ENCODE measurements at regions not wholly inside any gene's neighbourhood (a gene's known extent, or its start where the extent isn't known, plus 50 kb on each side); places are given as distances from the start of the nearest gene placed in this dataset.

DNA sequence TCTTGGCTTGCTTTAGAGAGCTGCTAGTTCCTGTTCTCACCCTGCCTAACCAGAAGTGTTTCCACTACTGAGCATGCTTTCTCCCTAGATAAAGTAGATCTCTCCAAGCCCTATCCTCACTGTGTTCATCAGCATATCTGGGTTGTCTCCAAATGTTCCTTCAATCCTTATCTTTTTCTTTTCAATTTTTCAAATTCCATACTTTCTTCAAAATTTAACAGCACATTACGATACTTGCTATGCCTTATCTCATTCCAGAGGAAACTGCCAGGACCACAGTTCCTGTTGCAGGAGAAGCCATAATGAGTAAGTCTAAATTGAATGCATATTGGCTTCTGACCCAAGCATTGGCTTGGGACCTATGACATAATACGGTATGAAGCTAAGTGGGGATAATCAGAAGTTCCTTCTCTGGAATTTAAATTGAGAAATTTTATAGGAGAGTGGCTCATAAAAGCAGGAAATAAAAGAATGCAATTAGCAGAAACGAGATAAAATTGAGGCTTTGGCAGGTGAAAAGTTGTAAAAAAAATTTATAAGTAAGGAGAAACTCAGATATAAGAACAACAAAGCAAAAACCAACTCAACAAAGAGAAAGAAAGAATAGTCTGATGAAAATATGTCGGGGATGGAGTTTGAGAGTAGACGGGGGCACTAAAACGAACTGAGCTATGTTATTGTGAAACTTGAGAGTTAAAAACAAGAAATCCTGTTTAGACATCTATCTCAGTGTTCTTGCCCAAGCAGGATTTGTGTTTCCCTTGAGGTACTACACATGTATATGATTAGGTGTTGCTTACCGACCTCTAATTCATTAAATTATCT is 631.7 kb upstream of the CCDC54 start:
- Histone ChIP-seq H3K9me3 (no peaks in the 10 kb centered on the region), H3K36me3 (no peaks in the 10 kb centered on the region), H3K4me1 (ENCODE audit: control insufficient read depth in 1 of 2, low read depth in 2 of 2) (peaks cover 0 to 3% of the 10 kb centered on the region in 2 donors), H3K27me3 (replicated peaks; ENCODE audit: insufficient read depth) (no peaks in the 10 kb centered on the region), H3K27ac (no peak overlapping the region), H3K4me3 (no peak overlapping the region)
- TF ChIP-seq, protein P1, sequence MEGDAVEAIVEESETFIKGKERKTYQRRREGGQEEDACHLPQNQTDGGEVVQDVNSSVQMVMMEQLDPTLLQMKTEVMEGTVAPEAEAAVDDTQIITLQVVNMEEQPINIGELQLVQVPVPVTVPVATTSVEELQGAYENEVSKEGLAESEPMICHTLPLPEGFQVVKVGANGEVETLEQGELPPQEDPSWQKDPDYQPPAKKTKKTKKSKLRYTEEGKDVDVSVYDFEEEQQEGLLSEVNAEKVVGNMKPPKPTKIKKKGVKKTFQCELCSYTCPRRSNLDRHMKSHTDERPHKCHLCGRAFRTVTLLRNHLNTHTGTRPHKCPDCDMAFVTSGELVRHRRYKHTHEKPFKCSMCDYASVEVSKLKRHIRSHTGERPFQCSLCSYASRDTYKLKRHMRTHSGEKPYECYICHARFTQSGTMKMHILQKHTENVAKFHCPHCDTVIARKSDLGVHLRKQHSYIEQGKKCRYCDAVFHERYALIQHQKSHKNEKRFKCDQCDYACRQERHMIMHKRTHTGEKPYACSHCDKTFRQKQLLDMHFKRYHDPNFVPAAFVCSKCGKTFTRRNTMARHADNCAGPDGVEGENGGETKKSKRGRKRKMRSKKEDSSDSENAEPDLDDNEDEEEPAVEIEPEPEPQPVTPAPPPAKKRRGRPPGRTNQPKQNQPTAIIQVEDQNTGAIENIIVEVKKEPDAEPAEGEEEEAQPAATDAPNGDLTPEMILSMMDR (IDR thresholded peaks at IDR 0.05): no peak
- DNase-seq (ENCODE audit: low spot score) (no peak), ATAC-seq (ENCODE audit: insufficient number of reproducible peaks, low FRiP score, low read depth) (no peak)

DNA sequence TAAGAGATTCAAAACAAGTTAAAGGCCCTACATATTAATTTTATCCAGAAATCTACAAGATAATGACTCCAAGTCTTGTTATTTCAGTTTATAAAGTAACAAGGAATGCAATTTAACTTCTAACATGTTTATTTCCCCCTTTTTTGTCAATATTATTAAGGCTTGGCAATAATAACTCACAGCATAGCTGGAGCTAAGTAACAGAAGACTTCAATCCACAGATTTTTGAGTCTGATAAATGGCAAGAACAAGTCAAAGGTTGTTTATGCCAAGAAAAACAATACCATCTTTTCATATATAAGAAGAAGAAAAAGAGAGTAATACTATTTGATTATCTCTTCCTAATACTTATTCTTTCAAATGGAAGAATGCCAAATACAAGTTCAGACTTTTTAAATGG is 631.0 kb upstream of the CCDC54 start:
- no peak for DNase-seq (ENCODE audit: low spot score)
- H3K27ac ChIP-seq: no peak overlapping the region
- H3K9me3 ChIP-seq: no peaks in the 10 kb centered on the region
- H3K27me3 ChIP-seq (replicated peaks; ENCODE audit: insufficient read depth): no peaks in the 10 kb centered on the region
- no peak for ATAC-seq (ENCODE audit: insufficient number of reproducible peaks, low FRiP score, low read depth)
- TF ChIP-seq, protein P1 (IDR thresholded peaks at IDR 0.05): no peak
- no peak overlapping the region for H3K4me3 ChIP-seq
- H3K4me1 ChIP-seq (ENCODE audit: control insufficient read depth in 1 of 2, low read depth in 2 of 2): peaks cover 0 to 3% of the 10 kb centered on the region in 2 donors
- no peaks in the 10 kb centered on the region for H3K36me3 ChIP-seq

DNA sequence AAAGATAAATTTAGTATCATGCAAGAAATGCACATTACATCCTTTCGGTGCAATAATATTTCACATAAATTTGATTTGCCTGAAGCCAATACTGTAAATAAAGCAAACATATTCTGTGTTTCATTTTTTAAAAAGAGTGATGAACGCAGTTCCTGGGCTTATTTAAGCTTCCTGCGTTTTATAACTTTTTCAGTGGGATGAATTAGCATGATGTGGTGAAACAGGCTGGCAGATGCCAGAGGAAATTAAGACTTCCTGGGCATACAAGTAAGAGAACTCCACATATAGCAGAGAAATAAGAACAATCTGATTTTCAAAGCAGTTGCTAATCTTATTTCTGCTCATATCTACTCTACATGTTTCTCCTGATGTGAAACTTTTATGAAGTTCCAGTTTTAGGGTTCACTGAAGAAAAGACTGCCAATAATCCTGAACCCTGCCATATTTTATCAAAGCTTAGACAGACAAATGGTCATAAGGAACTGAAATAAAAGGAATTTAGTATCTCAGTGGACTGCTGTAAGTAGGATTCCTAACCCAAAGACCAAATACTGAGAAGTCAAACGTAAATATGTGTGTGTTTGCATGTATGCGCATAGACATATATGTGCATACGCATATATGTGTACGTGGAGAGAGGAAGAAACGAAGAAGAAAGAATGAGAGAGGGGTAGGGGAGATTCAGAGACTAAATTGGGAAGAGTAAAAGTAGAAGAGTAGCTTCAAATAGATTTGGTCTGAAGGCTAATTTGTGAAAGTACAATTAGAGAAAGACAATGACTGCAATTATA is 628.6 kb upstream of the CCDC54 start:
- no peak overlapping the region for H3K27ac ChIP-seq
- peaks cover 3% of the 10 kb centered on the region for H3K9me3 ChIP-seq
- peaks cover 0 to 3% of the 10 kb centered on the region in 2 donors for H3K4me1 ChIP-seq (ENCODE audit: control insufficient read depth in 1 of 2, low read depth in 2 of 2)
- H3K4me3 ChIP-seq: no peak overlapping the region
- TF ChIP-seq, protein P1 (IDR thresholded peaks at IDR 0.05): no peak
- no peaks in the 10 kb centered on the region for H3K27me3 ChIP-seq (replicated peaks; ENCODE audit: insufficient read depth)
- H3K36me3 ChIP-seq: no peaks in the 10 kb centered on the region
- ATAC-seq (ENCODE audit: insufficient number of reproducible peaks, low FRiP score, low read depth): no peak
- no peak for DNase-seq (ENCODE audit: low spot score)

DNA sequence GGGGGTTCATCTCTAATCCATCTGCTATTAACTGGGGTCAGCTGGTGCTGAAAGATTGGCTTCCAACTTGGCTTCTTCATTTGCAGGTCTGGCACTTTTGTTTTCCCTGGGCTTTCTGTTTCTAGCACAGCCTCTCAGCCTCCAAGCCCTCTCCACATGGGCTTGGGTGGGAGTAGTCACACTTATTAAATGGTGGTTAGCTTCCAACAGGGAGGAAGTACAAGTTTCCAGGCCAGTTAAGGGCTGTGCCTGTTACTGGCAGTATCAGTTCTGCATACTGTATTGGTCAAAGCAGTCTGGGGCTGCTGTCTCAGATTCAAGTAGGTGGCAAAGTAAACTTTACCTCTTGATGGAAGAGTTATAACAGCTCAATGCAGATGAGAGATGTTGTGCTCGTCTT is 627.1 kb upstream of the CCDC54 start:
- ATAC-seq (ENCODE audit: insufficient number of reproducible peaks, low FRiP score, low read depth) (no peak), DNase-seq (ENCODE audit: low spot score) (no peak)
- H3K9me3 ChIP-seq: peaks cover 4% of the 10 kb centered on the region
- no peaks in the 10 kb centered on the region for H3K27me3 ChIP-seq (replicated peaks; ENCODE audit: insufficient read depth)
- no peak overlapping the region for H3K27ac ChIP-seq
- TF ChIP-seq, protein P1 (IDR thresholded peaks at IDR 0.05): no peak
- no peak overlapping the region for H3K4me3 ChIP-seq
- no peaks in the 10 kb centered on the region for H3K36me3 ChIP-seq
- peaks cover 0 to 3% of the 10 kb centered on the region in 2 donors for H3K4me1 ChIP-seq (ENCODE audit: control insufficient read depth in 1 of 2, low read depth in 2 of 2)

DNA sequence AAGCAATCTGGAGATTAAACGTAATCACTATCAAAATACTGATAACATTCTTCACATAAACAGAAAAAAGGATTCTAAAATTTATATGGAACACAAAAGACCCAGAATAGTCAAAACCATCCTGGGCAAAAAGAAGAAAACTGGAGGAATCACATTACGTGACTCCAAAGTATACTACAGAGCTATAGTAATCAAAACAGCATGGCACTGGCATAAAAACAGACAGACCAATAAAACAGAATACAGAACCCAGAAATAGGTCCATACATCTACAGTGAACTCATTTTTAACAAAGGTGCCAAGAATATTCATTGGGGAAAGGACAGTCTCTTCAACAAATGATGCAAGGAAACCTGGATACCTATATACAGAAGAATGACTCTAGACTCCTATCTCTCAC is 621.9 kb upstream of the CCDC54 start:
- H3K4me1 ChIP-seq (ENCODE audit: control insufficient read depth in 1 of 2, low read depth in 2 of 2): no peaks in the 10 kb centered on the region
- no peaks in the 10 kb centered on the region for H3K27me3 ChIP-seq (replicated peaks; ENCODE audit: insufficient read depth)
- H3K4me3 ChIP-seq: no peak overlapping the region
- H3K27ac ChIP-seq: no peak overlapping the region
- TF ChIP-seq, protein P1 (IDR thresholded peaks at IDR 0.05): no peak
- no peak for DNase-seq (ENCODE audit: low spot score)
- no peaks in the 10 kb centered on the region for H3K36me3 ChIP-seq
- H3K9me3 ChIP-seq: peaks cover 11% of the 10 kb centered on the region
- no peak for ATAC-seq (ENCODE audit: insufficient number of reproducible peaks, low FRiP score, low read depth)
